HG03135 (cell line): ENCODE measurements at regions not wholly inside any gene's neighbourhood (a gene's known extent, or its start where the extent isn't known, plus 50 kb on each side); places are given as distances from the start of the nearest gene placed in this dataset.

Experiments
- ATAC-seq: cut with Tn5 transposase; IDR thresholded peaks from one replicate; pipeline ENCODE4 v1.9.1; 2021; ENCODE audit warnings: mild to moderate bottlenecking, moderate library complexity; ENCODE audit not compliant: unreplicated experiment

- no peak for ATAC-seq
Observed at GRCh38 chr6:166877906-166878305, 78.4 kb downstream of the RNASET2 start.

GRCh38 chr6:166877349-166877748 is 79.0 kb downstream of the RNASET2 start:
- ATAC-seq: no peak

GRCh38 chr6:166872531-166873009 is 83.8 kb downstream of the RNASET2 start:
- no peak for ATAC-seq

- no peak for ATAC-seq
Observed at GRCh38 chr6:166870602-166871208, 85.6 kb downstream of the RNASET2 start.

- no peak for ATAC-seq
Observed at GRCh38 chr6:166866839-166867637, 89.3 kb downstream of the RNASET2 start.

GRCh38 chr6:166864333-166864732 is 92.0 kb downstream of the RNASET2 start:
- ATAC-seq: no peak

- ATAC-seq: peak; percentile 35
Observed at GRCh38 chr6:166862978-166863530, 93.3 kb downstream of the RNASET2 start.

- ATAC-seq: peak; percentile 40
Observed at GRCh38 chr6:166862287-166862977, 93.9 kb downstream of the RNASET2 start.

GRCh38 chr6:166861961-166862286 is 94.4 kb downstream of the RNASET2 start:
- no peak for ATAC-seq

- no peak for ATAC-seq
Observed at GRCh38 chr6:166861304-166861703, 95.0 kb downstream of the RNASET2 start.

GRCh38 chr6:166860392-166860791 is 96.0 kb downstream of the RNASET2 start:
- ATAC-seq: no peak

GRCh38 chr6:166855416-166855815 is 100.9 kb downstream of the RNASET2 start:
- no peak for ATAC-seq

- no peak for ATAC-seq
Observed at GRCh38 chr6:166853371-166854325, 102.7 kb downstream of the RNASET2 start.

GRCh38 chr6:166852451-166852975 is 103.8 kb downstream of the RNASET2 start:
- ATAC-seq: no peak

- no peak for ATAC-seq
Observed at GRCh38 chr6:166851911-166852310, 104.4 kb downstream of the RNASET2 start.

- no peak for ATAC-seq
Observed at GRCh38 chr6:166851426-166851825, 104.9 kb downstream of the RNASET2 start.

- ATAC-seq: no peak
Observed at GRCh38 chr6:166850677-166851076, 105.7 kb downstream of the RNASET2 start.

- no peak for ATAC-seq
Observed at GRCh38 chr6:166849749-166850183, 106.6 kb downstream of the RNASET2 start.

GRCh38 chr6:166848979-166849748 is 107.2 kb downstream of the RNASET2 start:
- no peak for ATAC-seq
